ENCODE measurements at regions not wholly inside any gene's neighbourhood (a gene's known extent, or its start where the extent isn't known, plus 50 kb on each side); places are given as distances from the start of the nearest gene placed in this dataset.

DNA sequence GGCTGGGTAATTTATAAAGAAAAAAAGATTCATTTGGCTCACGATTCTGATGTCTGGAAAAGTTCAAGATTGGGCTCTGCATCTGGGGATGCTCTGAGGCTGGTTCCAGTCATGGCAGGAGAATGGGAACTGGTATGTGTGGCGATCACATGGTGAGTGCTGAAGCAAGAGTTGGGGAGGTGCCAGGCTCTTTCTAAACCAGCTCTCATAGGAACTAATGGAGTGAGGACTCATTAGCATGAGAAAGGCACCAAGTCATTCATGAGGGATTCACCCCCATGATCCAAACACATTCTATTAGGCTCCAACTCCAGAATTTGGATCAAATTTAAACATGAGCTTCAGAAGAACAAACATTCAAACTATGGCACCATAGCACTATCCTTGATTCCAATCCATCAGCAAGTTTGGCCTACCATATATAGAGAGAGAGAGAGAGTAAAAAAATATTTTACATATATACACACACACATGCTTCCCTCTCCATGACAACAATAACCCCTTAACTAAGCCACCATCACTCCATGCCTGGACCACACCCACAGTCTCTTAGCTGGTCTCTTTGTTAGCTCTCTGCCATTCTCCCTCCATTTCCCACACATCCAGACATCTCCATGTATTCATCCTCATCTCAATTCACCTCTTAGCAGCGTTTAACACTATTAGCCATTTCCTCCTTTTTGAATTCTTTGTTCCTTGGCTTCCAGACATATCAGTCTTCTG is 57.9 kb downstream of the NPY start:
- no peak for DNase-seq (ENCODE audit: low spot score)

- DNase-seq (ENCODE audit: low spot score) = no peak
Measured at GRCh38 chr7:24343614-24344013, 59.6 kb downstream of the NPY start.

- DNase-seq (ENCODE audit: low spot score) = no peak
Measured at GRCh38 chr7:24346129-24346528, 62.1 kb downstream of the NPY start.

DNA sequence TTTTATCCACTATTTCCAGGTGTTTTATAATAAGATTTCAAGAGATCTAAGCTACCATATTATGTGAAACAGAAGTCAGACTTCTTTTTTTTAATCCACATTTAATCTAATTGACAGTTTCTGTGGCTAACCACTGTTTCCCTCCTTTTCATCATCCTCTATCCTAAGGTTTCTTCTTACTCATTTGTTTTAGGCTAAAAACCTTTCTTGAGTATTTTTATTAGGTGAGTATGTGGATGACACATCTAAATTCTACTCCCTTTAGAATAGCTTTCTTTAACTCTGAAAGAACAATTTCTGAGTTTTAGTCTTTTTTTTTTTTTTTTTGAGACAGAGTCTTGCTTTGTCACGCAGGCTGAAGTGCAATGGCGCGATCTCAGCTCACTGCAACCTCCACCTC is 62.7 kb downstream of the NPY start:
- no peak for DNase-seq (ENCODE audit: low spot score)

DNA sequence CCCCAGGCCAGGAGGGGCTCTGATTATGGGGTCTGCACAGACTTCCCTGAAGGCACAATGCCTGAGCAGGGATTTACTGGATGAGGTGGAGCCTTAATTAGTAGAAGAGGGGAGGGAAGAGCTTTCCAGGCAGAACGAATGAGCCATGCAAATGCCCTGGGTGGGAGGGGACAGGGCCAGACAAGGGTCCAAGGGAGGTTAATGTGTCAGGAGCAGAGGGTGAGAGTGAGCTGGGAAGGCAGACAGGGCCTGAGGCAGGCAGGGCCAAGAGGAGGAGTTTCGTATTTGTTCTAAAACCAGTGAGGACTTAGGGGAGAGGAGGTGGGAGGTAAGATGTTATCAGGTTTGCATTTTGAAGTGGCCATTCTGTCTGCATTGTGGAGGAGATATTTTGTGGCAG is 65.3 kb downstream of the NPY start:
- DNase-seq (ENCODE audit: low spot score) = no peak

DNA sequence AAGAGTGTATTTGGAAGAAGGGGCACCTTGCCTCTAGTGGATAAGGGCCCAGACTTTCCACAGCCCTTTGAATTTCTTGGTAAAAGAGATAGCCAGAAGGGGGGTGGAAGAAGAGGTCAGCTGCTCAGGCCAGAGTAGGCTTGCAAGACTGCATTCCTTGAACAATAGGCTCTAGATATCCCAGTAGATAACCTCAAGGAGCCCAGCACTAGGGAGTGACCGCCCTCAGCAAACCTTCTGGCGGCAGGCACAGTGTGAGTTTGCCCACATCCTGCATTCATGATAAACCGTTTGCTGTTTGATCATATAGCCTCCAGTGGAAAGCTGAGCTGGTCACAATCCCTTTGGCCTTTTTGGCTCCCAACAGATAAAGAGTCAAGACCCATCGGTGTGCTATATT is 70.5 kb downstream of the NPY start:
- DNase-seq (ENCODE audit: low spot score) = no peak

- no peak for DNase-seq (ENCODE audit: low spot score)
Measured at GRCh38 chr7:24356718-24357386, 72.9 kb downstream of the NPY start.

GRCh38 chr7:24361001-24361400 is 77.0 kb downstream of the NPY start:
- DNase-seq (ENCODE audit: low spot score) = no peak

DNA sequence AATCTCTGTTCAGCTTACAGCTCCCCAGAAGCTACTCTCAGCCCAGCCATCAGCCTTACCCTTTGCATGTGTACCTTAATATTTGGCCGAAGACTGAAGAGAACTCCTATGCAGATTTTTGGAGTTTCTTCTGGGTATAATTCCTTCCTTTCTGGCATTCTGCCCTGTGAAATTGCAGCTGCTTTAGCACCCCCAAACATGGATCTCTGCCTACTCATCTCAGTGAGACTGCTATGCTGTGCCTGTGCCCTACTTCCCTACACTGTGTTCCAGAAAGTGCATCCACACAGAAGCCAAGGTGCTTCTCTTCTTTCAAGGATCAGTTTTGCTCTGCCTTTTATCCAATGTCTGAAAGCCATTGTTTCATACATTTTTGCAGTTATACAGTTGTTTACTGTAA is 81.6 kb downstream of the NPY start:
- no peak for DNase-seq (ENCODE audit: low spot score)

DNA sequence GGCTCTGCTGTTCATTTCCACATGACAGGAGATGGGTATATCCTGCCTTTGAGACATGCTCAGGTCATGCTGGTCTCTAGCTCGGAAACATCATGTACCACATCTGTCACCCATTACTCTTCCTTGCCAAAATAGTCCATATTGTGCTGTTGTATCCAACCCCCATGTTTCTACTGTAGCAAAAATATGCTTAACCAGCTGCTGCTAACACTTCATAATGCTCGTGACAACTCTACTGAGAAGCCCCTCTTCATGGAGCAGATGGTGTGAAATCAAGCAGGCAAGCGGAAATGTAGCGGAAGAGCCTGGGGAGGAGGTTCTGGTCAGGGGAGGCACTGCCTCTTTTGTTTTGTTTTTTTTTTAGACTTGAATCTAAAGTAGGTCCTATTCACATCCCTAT is 82.9 kb downstream of the NPY start:
- no peak for DNase-seq (ENCODE audit: low spot score)

GRCh38 chr7:24368161-24368560 is 84.2 kb downstream of the NPY start:
- DNase-seq (ENCODE audit: low spot score) = no peak

DNA sequence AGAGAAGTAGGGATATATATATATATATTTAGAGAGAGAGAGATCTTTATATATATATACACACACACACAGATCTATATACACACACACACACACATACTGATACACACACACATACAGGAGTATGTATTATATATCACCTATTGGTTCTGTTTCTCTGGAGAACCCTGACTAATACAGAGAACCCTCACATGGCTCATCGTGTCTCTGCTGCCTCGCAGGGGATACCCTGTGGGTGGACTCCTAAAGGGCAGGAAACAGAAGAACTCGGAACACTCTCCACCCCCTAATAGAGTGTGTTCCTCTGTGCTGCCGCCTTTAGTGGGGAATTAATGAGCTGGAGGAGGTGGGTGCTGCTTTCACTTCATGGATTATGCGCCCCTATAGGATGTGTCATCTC is 86.6 kb downstream of the NPY start:
- DNase-seq (ENCODE audit: low spot score) = no peak

GRCh38 chr7:24372961-24373955 is 89.3 kb downstream of the NPY start:
- DNase-seq (ENCODE audit: low spot score) = no peak

DNA sequence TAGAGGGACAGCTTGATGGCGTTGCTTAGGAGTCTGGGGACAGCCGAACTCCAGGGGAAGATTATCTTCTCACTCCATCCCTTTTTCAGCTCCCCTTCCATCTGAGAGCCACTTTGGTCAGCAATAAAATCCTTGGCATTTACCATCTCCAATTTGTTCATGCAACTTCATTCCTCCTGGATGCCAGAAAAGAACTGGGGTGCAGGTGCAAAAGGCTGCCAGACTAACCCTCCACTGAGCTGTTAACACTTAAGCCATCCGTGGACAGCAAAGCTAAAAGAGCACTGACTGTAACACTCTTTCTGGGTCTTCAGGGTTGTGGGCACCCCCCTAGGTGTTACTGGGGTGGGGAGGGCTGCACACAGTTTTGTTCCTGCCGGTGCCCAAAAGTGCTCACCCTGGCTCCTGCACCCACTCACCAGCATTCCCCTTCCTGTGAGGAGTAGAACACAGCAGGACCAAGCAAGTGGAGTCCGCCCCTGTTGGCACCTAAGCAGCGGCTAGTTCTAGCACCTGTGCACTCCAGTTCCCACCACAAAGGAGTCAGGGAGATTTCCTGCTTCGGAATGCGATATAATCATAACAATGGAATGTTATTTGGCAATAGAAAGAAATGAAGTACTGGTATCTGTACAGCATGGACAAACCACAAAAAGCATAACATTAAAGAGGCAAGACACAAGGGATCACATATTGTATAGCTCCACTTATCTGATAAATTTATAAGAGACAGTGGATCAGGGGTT is 95.1 kb downstream of the NPY start:
- DNase-seq (ENCODE audit: low spot score) = peak; percentile 14

DNA sequence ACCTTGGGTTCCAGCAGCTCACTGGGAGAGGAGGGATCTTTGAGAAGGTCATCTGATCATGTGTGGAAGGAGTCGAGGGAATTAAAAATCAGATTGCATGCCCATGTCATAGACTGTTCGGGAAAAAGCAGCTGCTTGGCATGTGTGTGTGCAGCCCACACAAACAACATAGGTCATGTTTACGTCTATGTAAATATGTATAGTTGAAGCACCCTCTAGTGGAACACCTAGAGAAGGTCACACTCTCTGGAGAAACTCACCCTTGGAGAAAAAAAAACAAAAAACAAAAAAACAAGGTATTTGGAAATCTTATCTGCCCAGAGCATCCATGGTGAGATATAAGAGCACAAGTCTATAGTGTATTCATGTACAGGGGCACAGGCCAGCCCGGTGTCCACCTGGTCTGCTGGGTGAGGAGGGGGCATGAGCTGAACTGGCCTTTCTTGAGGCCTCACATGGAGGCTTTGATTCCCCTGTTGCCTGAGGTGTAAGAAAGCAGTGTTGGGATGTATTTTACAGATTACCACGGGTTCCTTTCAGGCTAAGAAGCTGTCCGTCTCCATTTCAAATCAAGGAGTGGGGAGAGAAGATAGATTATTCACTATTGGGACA is 98.0 kb downstream of the NPY start:
- DNase-seq (ENCODE audit: low spot score) = peak; percentile 24

DNA sequence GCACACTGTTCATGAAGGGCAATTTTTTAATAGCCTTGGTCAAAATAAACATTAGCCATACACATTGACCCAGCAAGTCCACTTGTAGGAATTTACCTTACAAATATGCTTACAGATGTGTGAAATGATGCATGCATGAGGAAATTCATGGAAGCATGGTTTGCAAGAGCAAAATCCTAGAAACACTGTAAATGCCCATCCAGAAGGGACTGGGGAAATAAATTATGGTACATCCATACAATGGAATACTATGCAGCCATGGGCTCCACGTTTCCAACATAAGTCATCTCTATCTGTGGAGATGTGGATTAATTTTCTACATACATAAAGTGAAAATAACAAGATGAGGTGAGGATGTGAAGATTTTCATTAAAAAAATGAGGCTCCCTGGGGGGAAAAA is 99.1 kb downstream of the NPY start:
- DNase-seq (ENCODE audit: low spot score) = no peak

GRCh38 chr7:24384362-24385030 is 100.5 kb downstream of the NPY start:
- no peak for DNase-seq (ENCODE audit: low spot score)

DNA sequence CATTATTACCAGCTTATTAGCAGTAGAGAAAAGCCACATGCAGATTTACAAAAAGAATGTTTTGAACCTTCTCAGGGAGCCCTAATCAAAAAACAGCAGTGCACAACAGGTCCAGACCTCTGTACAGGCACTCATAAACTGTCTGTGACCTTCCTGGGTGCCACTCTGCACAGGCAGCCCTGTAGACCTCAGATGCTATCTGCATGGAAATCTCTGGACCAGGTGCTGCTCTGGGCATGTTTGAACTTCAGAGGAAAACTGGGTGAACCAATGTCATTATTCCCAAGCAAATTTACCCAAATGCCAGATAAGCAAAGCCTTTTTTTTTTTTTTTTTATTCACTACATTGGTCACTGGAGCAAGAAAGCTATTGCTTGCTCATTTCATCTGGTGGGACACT is 104.2 kb downstream of the NPY start:
- DNase-seq (ENCODE audit: low spot score) = no peak

- no peak for DNase-seq (ENCODE audit: low spot score)
Measured at GRCh38 chr7:24390376-24391157, 106.6 kb downstream of the NPY start.

DNA sequence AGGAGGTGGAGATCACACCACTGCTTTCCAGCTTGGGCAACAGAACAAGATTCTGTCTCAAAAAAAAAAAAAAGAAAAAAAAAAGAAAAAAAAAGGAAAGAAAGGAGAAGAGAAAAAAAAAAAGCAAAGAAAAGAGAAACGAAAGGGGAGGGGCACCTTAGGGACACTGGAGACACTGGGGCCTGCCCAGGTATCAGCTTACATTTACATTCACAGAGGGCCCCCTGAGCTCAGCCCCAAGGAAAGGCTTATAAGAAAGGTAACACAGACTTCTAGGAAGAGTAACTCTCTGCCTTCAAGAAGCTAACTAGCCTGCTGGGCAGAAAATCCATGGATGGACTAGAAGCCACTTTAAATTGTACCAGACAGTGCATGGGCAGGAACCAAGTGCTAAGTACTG is 108.8 kb downstream of the NPY start:
- DNase-seq (ENCODE audit: low spot score) = no peak

Data from AG20443 (cell line).